GM12878 (cell line): ENCODE measurements at regions not wholly inside any gene's neighbourhood (a gene's known extent, or its start where the extent isn't known, plus 50 kb on each side); places are given as distances from the start of the nearest gene placed in this dataset.

Experiments used
- ATAC-seq: fragments of 200-7000 bp; cut with Tn5 transposase; 3 replicates; pipeline ENCODE4 v1.9.1; 2020; ENCODE audit warnings: mild to moderate bottlenecking, moderate library complexity
- BruUV-seq: library from RNA; stranded (reverse); fragments of 400-500 nt; replicated peaks from 2 replicates; lab custom pipeline; 2021; lab: Mats Ljungman, UMichigan
- CTCF ChIA-PET: fragments of 300-600 bp; sonication (Branson Sonifier 250); formaldehyde crosslinking; extraction: SDS; loops from one replicate; lab custom pipeline; 2021; ENCODE audit warnings: inconsistent platforms; lab: Yijun Ruan, JAX
- POLR2A ChIA-PET: fragments of 350-600 bp; formaldehyde crosslinking; extraction: SDS; loops from one replicate; lab custom pipeline; 2021; ENCODE audit warnings: inconsistent platforms; lab: Charles Lee
- RAD21 ChIA-PET: fragments of 300-600 bp; sonication (Branson Sonifier 250); formaldehyde crosslinking; loops from one replicate; lab custom pipeline; 2023; ENCODE audit warnings: antibody characterized with exemption; ENCODE audit not compliant: unreplicated experiment; lab: Charles Lee
- SMC1A ChIA-PET: fragments of 300-600 bp; sonication (Branson Sonifier 250); formaldehyde crosslinking; loops from one replicate; lab custom pipeline; 2023; ENCODE audit not compliant: unreplicated experiment, uncharacterized antibody; lab: Charles Lee
- DNase-seq: peaks from one replicate; pipeline ENCODE4 v3.0.0-alpha.2; 2011; ENCODE audit warnings: low read depth, low spot score
- FAIRE-seq: peaks from 3 replicates; lab custom pipeline; 2011; peaks lifted over from hg19 to GRCh38; lab: Jason Lieb, UNC
- H2AFZ ChIP-seq: 2 replicates; pipeline ENCODE4 v1.6.0; 2011; ENCODE audit warnings: low read depth, low read length, control low read depth; ENCODE audit not compliant: control insufficient read depth
- H3K27ac ChIP-seq: 2 replicates; pipeline ENCODE4 v1.5.1; 2011; ENCODE audit warnings: control low read depth; ENCODE audit not compliant: control insufficient read depth, insufficient read depth
- H3K27me3 ChIP-seq, 2 experiments: replicated peaks in 1 of 2; 2 replicates each; pipeline versions ENCODE4 v1.6.0 to v1.6.1; 2011; ENCODE audit warnings: low read length in 1 of 2; ENCODE audit not compliant: control insufficient read depth in 2 of 2, insufficient read depth in 2 of 2
- H3K36me3 ChIP-seq, 2 experiments: 2 replicates each; pipeline ENCODE4 v1.5.1; 2011; ENCODE audit warnings: low read length in 1 of 2; ENCODE audit not compliant: control insufficient read depth in 2 of 2, insufficient read depth in 2 of 2
- H3K4me1 ChIP-seq: 2 replicates; pipeline ENCODE4 v1.6.1; 2011; ENCODE audit warnings: mild to moderate bottlenecking, low read length, moderate library complexity, mixed read lengths; ENCODE audit not compliant: control insufficient read depth, insufficient read depth
- H3K4me2 ChIP-seq: 2 replicates; pipeline ENCODE4 v1.6.0; 2011; ENCODE audit warnings: control low read depth; ENCODE audit not compliant: control insufficient read depth, insufficient read depth
- H3K4me3 ChIP-seq: fragments of 200-600 bp; sonication (generic); 2 replicates; pipeline ENCODE4 v1.5.1; 2016
- H3K79me2 ChIP-seq: 2 replicates; pipeline ENCODE4 v1.6.0; 2011; ENCODE audit warnings: low read length; ENCODE audit not compliant: control insufficient read depth, insufficient read depth
- H3K9ac ChIP-seq: 2 replicates; pipeline ENCODE4 v1.8.0; 2011; ENCODE audit warnings: low read length, control low read depth, mixed read lengths; ENCODE audit not compliant: control insufficient read depth, insufficient read depth
- H3K9me3 ChIP-seq: replicated peaks from 3 replicates; pipeline ENCODE4 v1.5.1; 2011; ENCODE audit warnings: mild to moderate bottlenecking, low read length; ENCODE audit not compliant: control insufficient read depth, insufficient read depth
- H4K20me1 ChIP-seq: 2 replicates; pipeline ENCODE4 v1.6.0; 2011; ENCODE audit not compliant: control insufficient read depth, insufficient read depth
- BACH1 ChIP-seq: fragments of 450-650 bp; IDR thresholded peaks from 2 replicates; pipeline ENCODE4 v1.6.1; 2017; ENCODE audit warnings: mild to moderate bottlenecking, borderline replicate concordance
- E2F8 ChIP-seq: fragments of 450-650 bp; IDR thresholded peaks from 2 replicates; pipeline ENCODE4 v1.6.1; 2018; ENCODE audit warnings: mild to moderate bottlenecking, low read depth, moderate library complexity; ENCODE audit not compliant: partially characterized antibody
- HDAC6 ChIP-seq: fragments of 200-600 bp; sonication (generic); IDR thresholded peaks from one replicate; pipeline ENCODE4 v1.8.0; 2017; ENCODE audit warnings: antibody characterized with exemption; ENCODE audit not compliant: unreplicated experiment
- KDM1A ChIP-seq: fragments of 200-600 bp; sonication (generic); IDR thresholded peaks from 2 replicates; pipeline ENCODE4 v1.6.1; 2016; ENCODE audit warnings: borderline replicate concordance
- LARP7 ChIP-seq: fragments of 450-650 bp; IDR thresholded peaks from 2 replicates; pipeline ENCODE4 v1.6.1; 2017; ENCODE audit warnings: mild to moderate bottlenecking
- RAD51 ChIP-seq: fragments of 450-650 bp; IDR thresholded peaks from 2 replicates; pipeline ENCODE4 v1.6.1; 2016; ENCODE audit warnings: moderate library complexity, mild to moderate bottlenecking, inconsistent platforms
- TCF7 ChIP-seq: IDR thresholded peaks from 2 replicates; pipeline ENCODE4 v1.6.1; 2014; ENCODE audit warnings: antibody characterized with exemption, borderline replicate concordance
- WGBS: methylation state at CpG from one replicate; pipeline ENCODE4 v1.1.6; 2016; ENCODE audit warnings: low lambda C conversion rate; ENCODE audit not compliant: insufficient replicate concordance, insufficient coverage; ENCODE audit errors: missing lambda C conversion rate; 5-methylcytosine and 5-hydroxymethylcytosine counted together
- in situ Hi-C: fragments of 300-500 bp; cut with MboI; formaldehyde crosslinking; loops from 9 replicates; pipeline ENCODE4 v1.14.3; 2018; ENCODE audit warnings: mixed read lengths
- intact Hi-C: fragments of 100-400 bp; cut with micrococcal nuclease; formaldehyde crosslinking; loops from one replicate; pipeline ENCODE4 v1.14.2; 2022; ENCODE audit not compliant: unreplicated experiment

GRCh38 chr5:4551034-4551433 lies 589.1 kb upstream of the ADAMTS16 start:
- TF ChIP-seq HDAC6 (no peak), BACH1 (no peak), TCF7 (no peak), KDM1A (no peak), RAD51 (no peak), LARP7 (no peak), E2F8 (no peak)
- TF ChIP-seq, all 136 proteins: peak for 0
- Histone ChIP-seq H3K79me2 (no peaks in the 10 kb centered on the region), H3K27me3 (no peaks in the 10 kb centered on the region), H3K36me3 (no peaks in the 10 kb centered on the region), H3K4me2 (no peak overlapping the region), H3K27ac (no peak overlapping the region), H3K4me3 (no peak overlapping the region), H3K4me1 (no peaks in the 10 kb centered on the region), H3K9ac (no peak overlapping the region), H4K20me1 (no peaks in the 10 kb centered on the region), H2AFZ (no peak overlapping the region), H3K9me3 (no peaks in the 10 kb centered on the region; the same call in 2 of the 3 replicates)
- SMC1A ChIA-PET = no interaction called here
- no peak for FAIRE-seq
- intact Hi-C loops = no loop called here
- no peak for DNase-seq
- no TSS peak for BruUV-seq
- WGBS = 49% methylated on average over 3 of the region's 3 CpGs
- POLR2A ChIA-PET = no interaction called here
- in situ Hi-C loops = no loop called here
- no peak for ATAC-seq
- RAD21 ChIA-PET = no interaction called here
- CTCF ChIA-PET = no interaction called here
